ENCODE measurements at regions not wholly inside any gene's neighbourhood (a gene's known extent, or its start where the extent isn't known, plus 50 kb on each side); places are given as distances from the start of the nearest gene placed in this dataset.

DNA sequence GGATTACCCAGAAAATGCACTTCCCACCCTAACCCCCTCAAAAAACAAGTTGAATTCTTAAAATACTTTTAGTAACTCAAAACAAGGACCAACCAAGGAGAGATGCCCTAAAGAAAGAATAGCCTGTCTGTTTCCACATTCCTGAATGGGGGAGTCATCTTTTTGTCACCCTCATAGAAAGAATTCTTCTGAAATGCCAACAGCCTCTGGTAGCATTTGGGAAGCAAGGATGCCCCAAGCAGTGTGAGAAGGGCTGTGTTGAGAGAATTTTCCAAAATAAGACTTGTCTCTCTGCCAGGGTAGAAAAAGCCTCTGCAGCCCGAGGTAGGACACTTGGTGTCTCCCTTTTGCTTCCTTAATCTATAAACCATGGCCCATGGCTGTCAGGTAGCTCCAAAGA, 173.1 kb upstream of the VCX3A start:
- no peak for TF ChIP-seq EZH2 (IDR thresholded peaks at IDR 0.05; ENCODE audit: borderline replicate concordance, low read length)
- TF ChIP-seq, protein P1, sequence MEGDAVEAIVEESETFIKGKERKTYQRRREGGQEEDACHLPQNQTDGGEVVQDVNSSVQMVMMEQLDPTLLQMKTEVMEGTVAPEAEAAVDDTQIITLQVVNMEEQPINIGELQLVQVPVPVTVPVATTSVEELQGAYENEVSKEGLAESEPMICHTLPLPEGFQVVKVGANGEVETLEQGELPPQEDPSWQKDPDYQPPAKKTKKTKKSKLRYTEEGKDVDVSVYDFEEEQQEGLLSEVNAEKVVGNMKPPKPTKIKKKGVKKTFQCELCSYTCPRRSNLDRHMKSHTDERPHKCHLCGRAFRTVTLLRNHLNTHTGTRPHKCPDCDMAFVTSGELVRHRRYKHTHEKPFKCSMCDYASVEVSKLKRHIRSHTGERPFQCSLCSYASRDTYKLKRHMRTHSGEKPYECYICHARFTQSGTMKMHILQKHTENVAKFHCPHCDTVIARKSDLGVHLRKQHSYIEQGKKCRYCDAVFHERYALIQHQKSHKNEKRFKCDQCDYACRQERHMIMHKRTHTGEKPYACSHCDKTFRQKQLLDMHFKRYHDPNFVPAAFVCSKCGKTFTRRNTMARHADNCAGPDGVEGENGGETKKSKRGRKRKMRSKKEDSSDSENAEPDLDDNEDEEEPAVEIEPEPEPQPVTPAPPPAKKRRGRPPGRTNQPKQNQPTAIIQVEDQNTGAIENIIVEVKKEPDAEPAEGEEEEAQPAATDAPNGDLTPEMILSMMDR (IDR thresholded peaks at IDR 0.05; ENCODE audit: low read length): no peak

Measured in OCI-LY1 (cell line).